ENCODE measurements at regions not wholly inside any gene's neighbourhood (a gene's known extent, or its start where the extent isn't known, plus 50 kb on each side); places are given as distances from the start of the nearest gene placed in this dataset.

GRCh38 chr16:86894029-86894567, 315.7 kb downstream of the FOXL1 start:
- no peaks in the 10 kb centered on the region for H3K36me3 ChIP-seq
- peaks cover 0 to 4% of the 10 kb centered on the region in 2 donors for H3K27me3 ChIP-seq
- no peaks in the 10 kb centered on the region for H3K4me1 ChIP-seq
- intact Hi-C loops (cut with DNase I; ENCODE audit: low total_unique reads): no loop called here
- no peak overlapping the region for H3K27ac ChIP-seq
- TF ChIP-seq POLR2A (IDR thresholded peaks at IDR 0.05): no peak
- TF ChIP-seq, protein P1, sequence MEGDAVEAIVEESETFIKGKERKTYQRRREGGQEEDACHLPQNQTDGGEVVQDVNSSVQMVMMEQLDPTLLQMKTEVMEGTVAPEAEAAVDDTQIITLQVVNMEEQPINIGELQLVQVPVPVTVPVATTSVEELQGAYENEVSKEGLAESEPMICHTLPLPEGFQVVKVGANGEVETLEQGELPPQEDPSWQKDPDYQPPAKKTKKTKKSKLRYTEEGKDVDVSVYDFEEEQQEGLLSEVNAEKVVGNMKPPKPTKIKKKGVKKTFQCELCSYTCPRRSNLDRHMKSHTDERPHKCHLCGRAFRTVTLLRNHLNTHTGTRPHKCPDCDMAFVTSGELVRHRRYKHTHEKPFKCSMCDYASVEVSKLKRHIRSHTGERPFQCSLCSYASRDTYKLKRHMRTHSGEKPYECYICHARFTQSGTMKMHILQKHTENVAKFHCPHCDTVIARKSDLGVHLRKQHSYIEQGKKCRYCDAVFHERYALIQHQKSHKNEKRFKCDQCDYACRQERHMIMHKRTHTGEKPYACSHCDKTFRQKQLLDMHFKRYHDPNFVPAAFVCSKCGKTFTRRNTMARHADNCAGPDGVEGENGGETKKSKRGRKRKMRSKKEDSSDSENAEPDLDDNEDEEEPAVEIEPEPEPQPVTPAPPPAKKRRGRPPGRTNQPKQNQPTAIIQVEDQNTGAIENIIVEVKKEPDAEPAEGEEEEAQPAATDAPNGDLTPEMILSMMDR (IDR thresholded peaks at IDR 0.05): no peak
- TF ChIP-seq POLR2AphosphoS5 (IDR thresholded peaks at IDR 0.05): no peak
- DNase-seq (ENCODE audit: low spot score in 2 of 2): no peak
- H3K4me3 ChIP-seq: no peak overlapping the region
- no peaks in the 10 kb centered on the region for H3K9me3 ChIP-seq

GRCh38 chr16:86894925-86895324, 316.6 kb downstream of the FOXL1 start:
- no peaks in the 10 kb centered on the region for H3K9me3 ChIP-seq
- DNase-seq (ENCODE audit: low spot score in 2 of 2): no peak
- H3K4me3 ChIP-seq: no peak overlapping the region
- H3K36me3 ChIP-seq: no peaks in the 10 kb centered on the region
- no peaks in the 10 kb centered on the region for H3K4me1 ChIP-seq
- intact Hi-C loops (cut with DNase I; ENCODE audit: low total_unique reads): no loop called here
- no peak overlapping the region for H3K27ac ChIP-seq
- TF ChIP-seq POLR2AphosphoS5 (IDR thresholded peaks at IDR 0.05) (no peak), POLR2A (IDR thresholded peaks at IDR 0.05) (no peak)
- TF ChIP-seq, protein P1 (IDR thresholded peaks at IDR 0.05): no peak
- H3K27me3 ChIP-seq: peaks cover 0 to 4% of the 10 kb centered on the region in 2 donors

DNA sequence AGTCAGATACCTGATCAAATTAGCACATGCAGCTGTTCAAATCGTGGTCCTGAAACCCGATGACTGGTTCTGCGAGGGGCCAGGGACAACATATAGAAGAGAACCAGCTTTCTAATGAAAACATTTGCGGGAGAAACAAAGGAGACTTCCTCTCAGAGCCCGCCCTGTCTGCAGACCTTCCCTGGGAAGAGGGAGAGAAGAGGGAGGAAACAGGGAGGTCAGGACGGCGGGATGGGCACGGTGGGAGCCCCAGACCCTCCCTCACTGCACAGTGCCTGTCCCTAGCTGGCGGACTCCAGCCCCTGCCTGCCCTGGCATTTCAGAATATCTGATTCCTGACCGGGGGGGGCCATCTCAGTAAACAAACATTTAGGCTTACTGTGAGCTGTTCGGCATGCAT, 317.3 kb downstream of the FOXL1 start:
- TF ChIP-seq, protein P1 (IDR thresholded peaks at IDR 0.05): no peak
- no peak for TF ChIP-seq POLR2A (IDR thresholded peaks at IDR 0.05)
- TF ChIP-seq POLR2AphosphoS5 (IDR thresholded peaks at IDR 0.05): no peak
- no peak overlapping the region for H3K27ac ChIP-seq
- H3K36me3 ChIP-seq: no peaks in the 10 kb centered on the region
- H3K4me3 ChIP-seq: no peak overlapping the region
- intact Hi-C loops (cut with DNase I; ENCODE audit: low total_unique reads): no loop called here
- no peaks in the 10 kb centered on the region for H3K4me1 ChIP-seq
- no peak for DNase-seq (ENCODE audit: low spot score in 2 of 2)
- H3K9me3 ChIP-seq: no peaks in the 10 kb centered on the region
- H3K27me3 ChIP-seq: peaks cover 0 to under 1% of the 10 kb centered on the region in 2 donors

GRCh38 chr16:86896976-86897375, 318.6 kb downstream of the FOXL1 start:
- no peak overlapping the region for H3K27ac ChIP-seq
- H3K9me3 ChIP-seq: no peaks in the 10 kb centered on the region
- H3K4me3 ChIP-seq: no peak overlapping the region
- TF ChIP-seq, protein P1 (IDR thresholded peaks at IDR 0.05): no peak
- TF ChIP-seq POLR2A (IDR thresholded peaks at IDR 0.05) (no peak), POLR2AphosphoS5 (IDR thresholded peaks at IDR 0.05) (no peak)
- intact Hi-C loops (cut with DNase I; ENCODE audit: low total_unique reads): no loop called here
- no peaks in the 10 kb centered on the region for H3K4me1 ChIP-seq
- DNase-seq (ENCODE audit: low spot score in 2 of 2): no peak
- H3K36me3 ChIP-seq: no peaks in the 10 kb centered on the region
- no peaks in the 10 kb centered on the region for H3K27me3 ChIP-seq

DNA sequence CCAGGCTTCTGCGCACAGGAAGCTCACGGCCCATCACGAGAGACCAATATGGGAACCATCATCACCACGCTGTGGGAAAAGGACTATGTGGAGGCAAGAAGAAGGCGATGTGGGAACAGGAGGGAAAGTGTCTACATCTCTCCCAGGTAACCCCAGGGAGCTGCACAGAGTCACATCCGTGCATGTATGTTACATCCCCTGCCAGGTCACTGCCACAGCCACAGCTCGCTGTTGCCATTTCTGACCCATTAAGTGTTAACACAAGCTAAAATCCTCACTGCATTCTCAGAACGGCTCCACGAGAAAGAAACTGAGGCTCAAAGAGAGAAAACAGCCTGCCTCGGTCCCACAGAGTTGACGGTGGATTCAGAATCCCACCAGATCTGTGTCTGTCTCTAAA, 319.1 kb downstream of the FOXL1 start:
- DNase-seq (ENCODE audit: low spot score in 2 of 2): no peak
- Histone ChIP-seq H3K27ac (no peak overlapping the region), H3K9me3 (no peaks in the 10 kb centered on the region), H3K4me1 (no peaks in the 10 kb centered on the region), H3K36me3 (no peaks in the 10 kb centered on the region), H3K4me3 (no peak overlapping the region), H3K27me3 (no peaks in the 10 kb centered on the region)
- TF ChIP-seq POLR2AphosphoS5 (IDR thresholded peaks at IDR 0.05) (no peak), POLR2A (IDR thresholded peaks at IDR 0.05) (no peak)
- TF ChIP-seq, protein P1 (IDR thresholded peaks at IDR 0.05): no peak
- intact Hi-C loops (cut with DNase I; ENCODE audit: low total_unique reads): no loop called here
